ENCODE measurements at regions not wholly inside any gene's neighbourhood (a gene's known extent, or its start where the extent isn't known, plus 50 kb on each side); places are given as distances from the start of the nearest gene placed in this dataset.
A peak's percentile ranks its signal among the peaks of the same experiment; 100 is the strongest.

- no peak for TF ChIP-seq CTCF (IDR thresholded peaks at IDR 0.05)
- no peak for TF ChIP-seq POLR2A (IDR thresholded peaks at IDR 0.05)
- Histone ChIP-seq H3K27ac (no peak overlapping the region), H3K36me3 (no peaks in the 10 kb centered on the region), H3K9me3 (no peaks in the 10 kb centered on the region), H3K4me3 (no peak overlapping the region), H3K4me1 (peaks cover 0 to 16% (median 4%) of the 10 kb centered on the region in 12 donors), H3K27me3 (no peaks in the 10 kb centered on the region)
- no peak for DNase-seq
- 0 to 9% (median 3%) methylated on average over 1 of the region's 1 CpG for WGBS, 4 donors
- intact Hi-C loops (cut with DNase I): loop anchor here in 1 of 10 donors (10.0 kb wide), 1 partner anchor 398 kb away; no protein-coding TSS in a partner anchor
- ATAC-seq: peak in 1 of 4 donors; percentile 54
Observed at GRCh38 chr6:91482498-91482897, 895.6 kb upstream of the MAP3K7 start.

DNA sequence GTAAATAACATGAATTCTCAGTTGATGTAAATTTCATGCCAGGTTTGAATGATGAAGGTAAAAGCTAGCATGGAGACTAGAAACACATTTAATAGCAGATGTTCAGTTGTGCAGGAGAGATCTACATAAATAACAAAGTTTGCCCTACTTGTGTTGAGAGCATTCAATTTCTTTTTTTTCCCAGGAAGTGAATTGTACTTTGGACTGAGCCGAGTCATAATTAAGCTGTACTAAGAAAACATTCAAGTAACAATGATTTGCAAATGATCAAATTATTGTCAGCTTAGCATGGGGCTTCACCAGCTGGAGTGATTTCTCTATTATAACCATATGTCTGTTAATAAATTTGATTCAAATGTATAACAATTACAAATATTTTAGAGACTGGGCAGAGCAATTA, 893.5 kb upstream of the MAP3K7 start:
- ATAC-seq (no peak), DNase-seq (no peak)
- H3K27ac ChIP-seq: no peak overlapping the region
- WGBS, 4 donors: 49 to 66% (median 49%) methylated on average over 1 of the region's 1 CpG
- H3K4me3 ChIP-seq: no peak overlapping the region
- intact Hi-C loops (cut with DNase I): loop anchor here in 1 of 10 donors (10.0 kb wide), 1 partner anchor 396 kb away; no protein-coding TSS in a partner anchor
- peaks cover 0 to 16% (median 6%) of the 10 kb centered on the region in 12 donors for H3K4me1 ChIP-seq
- H3K36me3 ChIP-seq: no peaks in the 10 kb centered on the region
- no peaks in the 10 kb centered on the region for H3K27me3 ChIP-seq
- no peak for TF ChIP-seq POLR2A (IDR thresholded peaks at IDR 0.05)
- TF ChIP-seq CTCF (IDR thresholded peaks at IDR 0.05): no peak
- H3K9me3 ChIP-seq: no peaks in the 10 kb centered on the region

- 94 to 96% (median 95%) methylated on average over 6 of the region's 6 CpGs for WGBS, 4 donors
- no peak for DNase-seq
- Histone ChIP-seq H3K27ac (no peak overlapping the region), H3K36me3 (no peaks in the 10 kb centered on the region), H3K4me3 (no peak overlapping the region), H3K9me3 (no peaks in the 10 kb centered on the region), H3K4me1 (peaks cover 0 to 7% (median 1%) of the 10 kb centered on the region in 12 donors), H3K27me3 (no peaks in the 10 kb centered on the region)
- no peak for ATAC-seq
- TF ChIP-seq POLR2A (IDR thresholded peaks at IDR 0.05) (no peak), CTCF (IDR thresholded peaks at IDR 0.05) (no peak)
- intact Hi-C loops (cut with DNase I): no loop called here
Observed at GRCh38 chr6:91477688-91478087, 890.8 kb upstream of the MAP3K7 start.

DNA sequence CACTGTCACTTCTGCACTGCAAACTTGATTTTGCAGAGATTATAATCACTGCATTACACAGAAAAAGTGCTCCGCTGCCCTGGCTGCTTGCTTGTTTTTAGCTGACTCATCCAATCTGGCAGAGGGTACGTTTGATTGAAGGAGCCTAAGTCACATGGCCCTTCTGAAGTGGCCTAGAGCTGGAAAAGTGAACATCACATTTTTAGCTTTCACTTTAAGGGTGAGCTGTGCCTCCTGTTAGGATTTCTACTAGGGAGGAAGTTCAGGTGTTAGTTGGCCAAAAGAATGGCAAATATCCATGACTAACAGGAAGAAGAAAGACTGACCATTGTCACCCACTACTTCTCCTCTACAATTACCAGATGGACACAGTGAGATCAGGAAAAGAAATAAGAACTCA, 889.1 kb upstream of the MAP3K7 start:
- H3K27ac ChIP-seq: no peak overlapping the region
- peak in 2 of 4 donors; percentile 39 to 58 for ATAC-seq
- intact Hi-C loops (cut with DNase I): no loop called here
- no peaks in the 10 kb centered on the region for H3K36me3 ChIP-seq
- H3K4me1 ChIP-seq: peaks cover 0 to 4% (median 0%) of the 10 kb centered on the region in 12 donors
- no peak for DNase-seq
- H3K4me3 ChIP-seq: no peak overlapping the region
- TF ChIP-seq POLR2A (IDR thresholded peaks at IDR 0.05) (no peak), CTCF (IDR thresholded peaks at IDR 0.05) (no peak)
- 16 to 34% (median 28%) methylated on average over 2 of the region's 2 CpGs for WGBS, 4 donors
- no peaks in the 10 kb centered on the region for H3K9me3 ChIP-seq
- H3K27me3 ChIP-seq: no peaks in the 10 kb centered on the region
